MCF 10A (cell line): ENCODE measurements at regions not wholly inside any gene's neighbourhood (a gene's known extent, or its start where the extent isn't known, plus 50 kb on each side); places are given as distances from the start of the nearest gene placed in this dataset.

ENCODE experiments used
- BruUV-seq: library from RNA; stranded (reverse); fragments of 400-500 nt; replicated peaks from 2 replicates; lab custom pipeline; 2021; lab: Mats Ljungman, UMichigan
- CTCF ChIA-PET: fragments of 300-600 bp; sonication (Branson Sonifier 250); formaldehyde crosslinking; extraction: SDS; loops from one replicate; lab custom pipeline; 2021; ENCODE audit warnings: antibody characterized with exemption, inconsistent platforms; lab: Yijun Ruan, JAX
- POLR2A ChIA-PET: fragments of 300-600, 350-650 bp; sonication (Branson Sonifier 250); formaldehyde crosslinking; extraction: SDS; loops from one replicate; lab custom pipeline; 2020; ENCODE audit warnings: antibody characterized with exemption, inconsistent platforms; lab: Yijun Ruan, JAX
- DNase-seq: peaks from one replicate; pipeline ENCODE4 v3.0.0-alpha.2; 2018; ENCODE audit not compliant: unreplicated experiment
- H3K27ac Mint-ChIP-seq: one replicate; pipeline ENCODE4 v1.8.0; 2022; ENCODE audit warnings: mild to moderate bottlenecking, low read depth, mixed read lengths; ENCODE audit not compliant: unreplicated experiment
- H3K27me3 Mint-ChIP-seq: one replicate; pipeline ENCODE4 v1.8.0; 2022; ENCODE audit warnings: mixed read lengths; ENCODE audit not compliant: insufficient read depth, unreplicated experiment
- H3K36me3 Mint-ChIP-seq: one replicate; pipeline ENCODE4 v1.8.0; 2022; ENCODE audit warnings: mild to moderate bottlenecking, moderate library complexity, mixed read lengths; ENCODE audit not compliant: insufficient read depth, unreplicated experiment
- H3K4me1 Mint-ChIP-seq: one replicate; pipeline ENCODE4 v1.8.0; 2022; ENCODE audit warnings: mixed read lengths; ENCODE audit not compliant: insufficient read depth, unreplicated experiment
- H3K4me3 Mint-ChIP-seq: one replicate; pipeline ENCODE4 v1.8.0; 2022; ENCODE audit warnings: mild to moderate bottlenecking, moderate library complexity, mixed read lengths; ENCODE audit not compliant: unreplicated experiment
- H3K9me3 Mint-ChIP-seq: one replicate; pipeline ENCODE4 v1.8.0; 2022; ENCODE audit warnings: mixed read lengths; ENCODE audit not compliant: unreplicated experiment
- CTCF ChIP-seq: fragments of 200-600 bp; IDR thresholded peaks from one replicate; pipeline ENCODE4 v1.8.0; 2022; ENCODE audit warnings: antibody characterized with exemption, mild to moderate bottlenecking; ENCODE audit not compliant: unreplicated experiment
- intact Hi-C: fragments of 100-400 bp; cut with micrococcal nuclease; formaldehyde crosslinking; loops from 2 replicates; pipeline ENCODE4 v1.14.1; 2022

DNA sequence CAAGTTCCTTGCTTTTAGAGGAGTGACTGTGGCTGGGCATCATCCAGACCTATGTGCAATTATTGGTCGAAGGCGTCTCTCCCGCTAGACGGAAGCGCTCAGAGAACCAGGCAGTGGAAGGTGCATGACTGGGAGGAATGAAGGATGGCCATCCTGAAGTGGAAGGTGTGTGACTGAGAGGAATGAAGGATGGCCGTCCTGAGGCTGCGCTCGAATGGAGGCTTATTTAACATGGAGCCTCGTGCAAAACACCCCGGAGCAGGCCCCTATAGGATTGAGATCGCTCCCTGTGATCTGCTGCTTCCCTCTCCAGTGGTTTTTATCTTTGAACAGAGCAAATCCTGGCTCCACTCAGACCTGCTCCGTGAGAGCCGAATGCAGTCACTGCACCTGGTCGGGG, 140.2 kb upstream of the ID2 start:
- Mint-ChIP-seq H3K4me1 (no peaks in the 10 kb centered on the region), H3K9me3 (peaks cover 7% of the 10 kb centered on the region), H3K36me3 (no peaks in the 10 kb centered on the region), H3K4me3 (no peak overlapping the region), H3K27ac (no peak overlapping the region), H3K27me3 (no peaks in the 10 kb centered on the region)
- ChIA-PET POLR2A (no interaction called here), CTCF (interaction anchor here (0.6 kb wide), 1 partner anchor 1328 kb away, joined by 4 read pairs; no protein-coding TSS in a partner anchor)
- intact Hi-C loops, result no loop called here
- TF ChIP-seq CTCF, result no peak
- DNase-seq, result no peak
- no TSS peak for BruUV-seq

DNA sequence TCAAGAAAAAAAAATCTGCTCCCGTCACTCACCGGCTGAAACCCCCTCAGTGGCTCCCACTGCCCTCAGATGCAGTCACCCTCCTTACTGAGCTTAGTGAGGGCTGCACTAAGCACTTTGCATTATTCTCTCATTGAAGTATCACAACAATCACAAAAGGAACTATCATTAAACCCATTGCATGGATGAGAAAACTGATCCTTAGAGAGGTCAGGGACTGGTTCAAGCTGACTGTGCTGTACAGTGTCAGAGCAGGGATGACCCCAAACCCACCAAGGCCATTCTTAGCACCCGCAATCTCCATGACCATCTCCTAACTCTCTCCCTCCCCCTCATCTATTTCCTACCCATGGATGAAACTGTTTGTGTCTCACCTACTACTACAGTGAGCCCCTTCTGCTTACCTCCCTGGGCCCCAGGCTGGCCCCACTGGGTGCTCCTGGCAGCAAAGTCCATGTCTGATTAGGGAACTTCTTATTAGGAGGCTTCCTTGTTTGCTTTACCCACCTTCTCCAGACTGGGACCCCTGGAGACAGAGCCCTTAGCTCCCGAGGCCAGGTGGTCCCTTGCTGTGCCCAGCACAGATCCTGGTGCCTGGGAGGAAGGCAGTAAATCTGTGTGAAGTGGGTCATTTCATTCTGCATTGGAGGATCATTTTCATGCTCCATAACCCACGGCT, 139.3 kb upstream of the ID2 start:
- no peak for DNase-seq
- no peak for TF ChIP-seq CTCF
- POLR2A ChIA-PET, result no interaction called here
- CTCF ChIA-PET, result interaction anchor here (0.6 kb wide), 1 partner anchor 1329 kb away, joined by 4 read pairs; no protein-coding TSS in a partner anchor
- H3K9me3 Mint-ChIP-seq, result peaks cover 14% of the 10 kb centered on the region
- no TSS peak for BruUV-seq
- no peak overlapping the region for H3K27ac Mint-ChIP-seq
- H3K36me3 Mint-ChIP-seq, result no peaks in the 10 kb centered on the region
- H3K4me1 Mint-ChIP-seq, result no peaks in the 10 kb centered on the region
- intact Hi-C loops, result no loop called here
- no peaks in the 10 kb centered on the region for H3K27me3 Mint-ChIP-seq
- no peak overlapping the region for H3K4me3 Mint-ChIP-seq

DNA sequence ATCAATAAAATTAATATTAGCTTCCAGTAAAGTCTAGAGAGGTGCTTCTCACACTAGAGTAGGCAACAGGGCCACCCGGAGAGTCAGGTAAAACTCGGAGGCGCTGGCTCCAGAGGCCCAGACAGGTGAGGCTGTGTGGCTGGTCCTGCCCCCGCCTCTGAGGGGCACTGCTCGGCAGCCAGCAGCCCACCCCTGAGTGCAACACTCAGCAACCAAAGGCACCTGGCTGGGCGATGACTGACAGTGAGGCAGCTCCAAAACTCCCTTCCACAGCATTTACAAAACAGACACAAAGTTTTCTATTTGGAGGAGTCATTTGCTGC, 138.8 kb upstream of the ID2 start:
- Mint-ChIP-seq H3K4me1 (no peaks in the 10 kb centered on the region), H3K27me3 (no peaks in the 10 kb centered on the region), H3K4me3 (no peak overlapping the region), H3K27ac (no peak overlapping the region), H3K36me3 (no peaks in the 10 kb centered on the region), H3K9me3 (peaks cover 17% of the 10 kb centered on the region)
- POLR2A ChIA-PET, result no interaction called here
- TF ChIP-seq CTCF, result no peak
- CTCF ChIA-PET, result no interaction called here
- no TSS peak for BruUV-seq
- intact Hi-C loops, result no loop called here
- DNase-seq, result no peak

GRCh38 chr2:8543383-8544170, 138.3 kb upstream of the ID2 start:
- no peaks in the 10 kb centered on the region for H3K36me3 Mint-ChIP-seq
- no TSS peak for BruUV-seq

More at GRCh38 chr2:8543383-8544170, 138.3 kb upstream of the ID2 start:
- intact Hi-C loops, result no loop called here
- CTCF ChIA-PET, result no interaction called here
- H3K4me3 Mint-ChIP-seq, result no peak overlapping the region
- TF ChIP-seq CTCF, result no peak
- POLR2A ChIA-PET, result no interaction called here
- peak; percentile 65 for DNase-seq
- H3K27ac Mint-ChIP-seq, result no peak overlapping the region
- no peaks in the 10 kb centered on the region for H3K4me1 Mint-ChIP-seq
- H3K27me3 Mint-ChIP-seq, result no peaks in the 10 kb centered on the region
- H3K9me3 Mint-ChIP-seq, result peaks cover 16% of the 10 kb centered on the region
